ENCODE measurements at regions not wholly inside any gene's neighbourhood (a gene's known extent, or its start where the extent isn't known, plus 50 kb on each side); places are given as distances from the start of the nearest gene placed in this dataset.

DNA sequence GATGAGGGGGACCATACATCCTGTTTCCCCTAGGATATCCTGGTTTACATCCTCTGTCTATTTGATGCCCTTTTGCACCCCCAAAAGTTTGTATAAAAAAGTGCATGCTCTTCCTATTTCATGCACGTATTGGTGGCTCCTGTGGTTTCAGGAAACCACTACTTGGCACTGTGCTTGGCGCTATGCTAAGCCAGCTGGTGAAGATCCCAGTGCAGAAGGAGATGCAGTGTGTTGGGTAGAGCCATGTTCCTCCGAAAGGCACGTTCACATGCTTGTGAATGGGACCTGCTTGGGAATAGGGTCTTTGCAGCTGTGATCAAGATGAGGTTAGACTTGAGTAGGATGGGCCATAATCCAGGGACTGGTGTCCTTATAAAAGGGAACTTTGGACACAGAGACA lies 419.7 kb downstream of the GALR1 start:
- Mint-ChIP-seq H3K4me3 (no peak overlapping the region), H3K36me3 (ENCODE audit: low read depth) (no peaks in the 10 kb centered on the region), H3K27ac (no peak overlapping the region), H3K9me3 (ENCODE audit: insufficient read depth) (no peaks in the 10 kb centered on the region), H3K27me3 (ENCODE audit: low read depth) (peaks cover 3% of the 10 kb centered on the region), H3K4me1 (ENCODE audit: low read depth) (no peaks in the 10 kb centered on the region)
- ATAC-seq (no peak), DNase-seq (no peak)
- ChIA-PET CTCF (no interaction called here), POLR2A (no interaction called here)

DNA sequence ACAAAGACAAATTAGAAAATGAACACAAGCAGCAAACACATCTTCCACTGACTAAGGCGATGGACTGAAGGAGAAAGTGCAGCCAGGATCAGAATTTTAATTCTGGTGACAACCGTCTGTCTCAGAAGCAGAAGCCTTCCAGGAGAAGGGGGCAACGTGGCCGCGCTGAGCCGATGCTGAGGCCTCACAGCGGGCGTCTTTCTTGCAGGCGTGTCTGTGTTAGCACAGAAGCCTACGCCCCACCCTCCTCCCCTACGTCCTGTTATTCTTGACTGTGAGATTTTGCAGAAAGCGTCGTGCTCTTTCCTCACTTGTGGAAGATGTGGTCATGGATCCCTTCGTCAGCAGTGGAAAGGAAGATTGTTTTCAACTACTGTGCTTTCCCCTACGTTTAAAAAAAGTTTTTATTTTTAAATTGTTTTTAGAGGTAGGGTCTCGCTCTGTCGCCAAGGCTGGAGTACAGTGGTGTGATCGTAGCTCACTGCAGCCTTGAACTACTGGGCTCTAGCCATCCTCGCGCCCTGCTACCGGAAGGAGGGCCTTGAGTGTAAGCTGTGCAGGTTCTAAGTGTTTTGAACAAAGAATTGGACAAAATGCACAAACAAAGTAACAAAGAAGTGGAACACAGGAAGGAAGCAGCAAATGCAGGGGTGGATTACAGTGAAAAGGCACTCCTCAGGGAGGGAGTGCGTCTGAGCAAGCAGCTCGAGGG lies 422.0 kb downstream of the GALR1 start:
- no peaks in the 10 kb centered on the region for H3K4me1 Mint-ChIP-seq (ENCODE audit: low read depth)
- no peak overlapping the region for H3K4me3 Mint-ChIP-seq
- H3K27ac Mint-ChIP-seq = no peak overlapping the region
- DNase-seq = no peak
- ChIA-PET CTCF (no interaction called here), POLR2A (no interaction called here)
- peaks cover 3% of the 10 kb centered on the region for H3K27me3 Mint-ChIP-seq (ENCODE audit: low read depth)
- no peaks in the 10 kb centered on the region for H3K9me3 Mint-ChIP-seq (ENCODE audit: insufficient read depth)
- no peaks in the 10 kb centered on the region for H3K36me3 Mint-ChIP-seq (ENCODE audit: low read depth)
- no peak for ATAC-seq

DNA sequence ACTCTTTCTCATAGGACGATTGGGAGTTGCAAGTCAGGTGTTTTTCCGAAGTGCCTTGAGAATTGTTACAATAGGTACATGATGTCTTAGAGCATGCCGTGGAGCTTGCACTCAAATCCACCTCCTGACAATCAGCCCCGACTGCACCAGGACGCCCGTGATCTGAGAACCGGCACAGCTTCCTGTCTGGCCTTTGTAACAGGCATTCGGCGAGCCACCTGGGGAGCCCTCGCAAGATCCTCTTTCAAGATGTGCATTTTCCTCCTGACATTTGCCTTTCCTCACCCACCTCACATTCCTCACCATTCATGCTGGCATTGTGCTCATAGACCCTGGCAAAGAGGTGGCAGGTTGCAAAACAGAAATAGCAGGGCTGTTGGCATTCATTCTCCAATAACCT lies 427.3 kb downstream of the GALR1 start:
- DNase-seq (no peak), ATAC-seq (no peak)
- Mint-ChIP-seq H3K36me3 (ENCODE audit: low read depth) (no peaks in the 10 kb centered on the region), H3K4me3 (no peak overlapping the region), H3K27me3 (ENCODE audit: low read depth) (no peaks in the 10 kb centered on the region), H3K4me1 (ENCODE audit: low read depth) (no peaks in the 10 kb centered on the region), H3K27ac (no peak overlapping the region), H3K9me3 (ENCODE audit: insufficient read depth) (no peaks in the 10 kb centered on the region)
- ChIA-PET POLR2A (no interaction called here), CTCF (no interaction called here)

DNA sequence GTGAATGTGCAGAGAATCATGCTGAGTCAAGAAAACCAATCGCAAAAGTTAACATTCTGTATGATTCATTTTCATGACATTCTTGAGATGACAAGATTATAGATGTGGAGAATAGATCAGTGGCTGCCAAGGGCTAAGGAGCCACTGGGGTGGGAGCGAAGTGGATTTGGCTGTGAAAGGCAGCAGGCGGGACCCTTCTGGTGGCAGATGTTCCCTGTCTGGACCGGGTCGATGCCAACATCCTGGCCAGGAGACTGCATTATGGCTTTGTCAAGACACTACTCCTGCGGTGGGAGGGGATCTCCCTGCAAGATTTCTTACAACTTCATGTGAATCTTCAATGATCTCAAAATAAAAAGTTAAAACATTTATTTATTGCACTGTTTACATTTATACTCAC lies 427.9 kb downstream of the GALR1 start:
- Mint-ChIP-seq H3K27ac (no peak overlapping the region), H3K4me3 (no peak overlapping the region), H3K4me1 (ENCODE audit: low read depth) (no peaks in the 10 kb centered on the region), H3K9me3 (ENCODE audit: insufficient read depth) (no peaks in the 10 kb centered on the region), H3K27me3 (ENCODE audit: low read depth) (no peaks in the 10 kb centered on the region), H3K36me3 (ENCODE audit: low read depth) (no peaks in the 10 kb centered on the region)
- CTCF ChIA-PET = no interaction called here
- POLR2A ChIA-PET = no interaction called here
- DNase-seq (no peak), ATAC-seq (no peak)

DNA sequence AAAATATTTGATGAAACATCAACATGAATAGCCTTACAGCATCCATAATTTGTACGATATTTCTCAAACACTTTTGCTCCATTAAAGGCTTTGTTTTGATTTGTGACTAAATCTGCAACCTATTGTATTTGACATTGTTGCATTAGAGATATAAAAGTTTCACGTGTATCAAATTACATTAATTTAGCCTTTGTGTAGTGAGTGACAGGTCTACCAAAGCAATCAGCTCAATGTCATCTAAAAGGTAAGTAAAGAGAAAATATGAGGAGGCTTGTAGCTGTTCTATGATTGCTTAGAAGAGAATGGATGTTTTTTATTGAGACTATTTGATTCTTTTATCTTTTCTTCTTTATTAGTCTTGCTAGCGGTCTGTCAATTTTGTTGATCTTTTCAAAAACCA lies 430.2 kb downstream of the GALR1 start:
- H3K27me3 Mint-ChIP-seq (ENCODE audit: low read depth) = no peaks in the 10 kb centered on the region
- H3K4me1 Mint-ChIP-seq (ENCODE audit: low read depth) = no peaks in the 10 kb centered on the region
- H3K27ac Mint-ChIP-seq = no peak overlapping the region
- H3K4me3 Mint-ChIP-seq = no peak overlapping the region
- ChIA-PET POLR2A (no interaction called here), CTCF (no interaction called here)
- no peaks in the 10 kb centered on the region for H3K9me3 Mint-ChIP-seq (ENCODE audit: insufficient read depth)
- H3K36me3 Mint-ChIP-seq (ENCODE audit: low read depth) = no peaks in the 10 kb centered on the region
- DNase-seq = no peak
- ATAC-seq = no peak

DNA sequence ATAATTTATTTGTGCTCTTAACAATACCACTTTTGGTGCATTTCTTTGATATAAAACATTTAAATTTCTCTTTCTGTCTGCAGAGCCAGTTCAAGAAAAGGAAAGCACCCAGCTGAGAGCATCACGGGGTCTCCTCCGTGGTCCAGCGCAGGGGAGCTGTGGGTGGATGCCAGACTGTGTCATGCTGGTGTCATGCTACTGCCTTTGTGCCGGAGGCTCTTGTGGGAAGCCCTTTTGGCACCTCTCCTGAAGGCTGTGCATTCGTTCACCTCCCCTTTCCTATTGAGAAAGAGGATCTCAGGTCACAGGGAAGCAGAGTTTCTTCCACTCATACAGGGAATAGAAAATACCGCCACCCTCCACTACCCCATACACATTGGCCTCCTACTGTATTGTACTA lies 450.4 kb downstream of the GALR1 start:
- Mint-ChIP-seq H3K9me3 (ENCODE audit: insufficient read depth) (no peaks in the 10 kb centered on the region), H3K27ac (no peak overlapping the region), H3K27me3 (ENCODE audit: low read depth) (peaks cover 4% of the 10 kb centered on the region), H3K4me1 (ENCODE audit: low read depth) (no peaks in the 10 kb centered on the region), H3K4me3 (no peak overlapping the region), H3K36me3 (ENCODE audit: low read depth) (no peaks in the 10 kb centered on the region)
- POLR2A ChIA-PET = no interaction called here
- CTCF ChIA-PET = no interaction called here
- ATAC-seq = no peak
- DNase-seq = no peak

DNA sequence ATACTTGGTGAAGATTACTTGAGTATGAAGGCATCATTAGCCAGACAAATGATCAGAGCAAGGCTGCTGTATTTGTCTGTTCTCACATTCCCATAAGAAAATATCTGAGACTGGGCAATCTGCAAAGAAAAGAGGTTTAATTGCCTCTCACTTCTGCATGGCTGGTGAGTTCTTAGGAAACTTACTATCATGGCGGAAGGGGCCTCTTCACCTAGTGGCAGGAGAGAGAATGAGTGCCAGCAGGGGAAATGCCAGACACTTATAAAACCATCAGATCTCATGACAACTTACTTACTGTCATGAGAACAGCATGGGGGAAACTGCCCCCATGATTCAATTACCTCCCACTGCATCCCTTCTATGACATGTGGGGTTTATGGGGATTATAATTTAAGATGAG lies 452.3 kb downstream of the GALR1 start:
- ATAC-seq (no peak), DNase-seq (no peak)
- CTCF ChIA-PET = no interaction called here
- no peaks in the 10 kb centered on the region for H3K36me3 Mint-ChIP-seq (ENCODE audit: low read depth)
- peaks cover 4% of the 10 kb centered on the region for H3K27me3 Mint-ChIP-seq (ENCODE audit: low read depth)
- H3K9me3 Mint-ChIP-seq (ENCODE audit: insufficient read depth) = no peaks in the 10 kb centered on the region
- no peaks in the 10 kb centered on the region for H3K4me1 Mint-ChIP-seq (ENCODE audit: low read depth)
- no peak overlapping the region for H3K27ac Mint-ChIP-seq
- H3K4me3 Mint-ChIP-seq = no peak overlapping the region
- POLR2A ChIA-PET = interaction anchor here (0.6 kb wide), 1 partner anchor 792 kb away, joined by 3 read pairs; no protein-coding TSS in a partner anchor

DNA sequence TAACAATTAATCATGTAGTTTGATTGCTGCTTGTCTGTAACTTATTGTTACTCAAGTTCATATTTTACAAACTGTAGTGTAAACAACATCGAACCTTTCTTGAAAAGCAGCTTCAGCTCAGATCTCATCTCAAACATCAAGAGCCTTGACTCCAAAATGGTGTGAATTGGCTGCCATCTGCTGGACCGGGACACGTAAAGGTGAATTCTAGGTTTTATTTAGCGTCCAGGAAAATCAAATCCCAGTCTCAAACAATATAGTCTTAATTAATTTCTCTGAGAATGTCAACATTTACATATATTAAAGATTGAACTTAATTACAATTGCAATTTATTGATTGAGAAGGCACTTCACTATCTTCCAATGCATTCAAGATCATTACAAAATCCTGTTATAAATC lies 453.0 kb downstream of the GALR1 start:
- H3K4me3 Mint-ChIP-seq = no peak overlapping the region
- no peaks in the 10 kb centered on the region for H3K4me1 Mint-ChIP-seq (ENCODE audit: low read depth)
- POLR2A ChIA-PET = interaction anchor here (0.6 kb wide), 1 partner anchor 793 kb away, joined by 3 read pairs; no protein-coding TSS in a partner anchor
- peaks cover 4% of the 10 kb centered on the region for H3K27me3 Mint-ChIP-seq (ENCODE audit: low read depth)
- no peak overlapping the region for H3K27ac Mint-ChIP-seq
- no peaks in the 10 kb centered on the region for H3K36me3 Mint-ChIP-seq (ENCODE audit: low read depth)
- no peaks in the 10 kb centered on the region for H3K9me3 Mint-ChIP-seq (ENCODE audit: insufficient read depth)
- ATAC-seq (no peak), DNase-seq (peak; percentile 21)
- CTCF ChIA-PET = no interaction called here

DNA sequence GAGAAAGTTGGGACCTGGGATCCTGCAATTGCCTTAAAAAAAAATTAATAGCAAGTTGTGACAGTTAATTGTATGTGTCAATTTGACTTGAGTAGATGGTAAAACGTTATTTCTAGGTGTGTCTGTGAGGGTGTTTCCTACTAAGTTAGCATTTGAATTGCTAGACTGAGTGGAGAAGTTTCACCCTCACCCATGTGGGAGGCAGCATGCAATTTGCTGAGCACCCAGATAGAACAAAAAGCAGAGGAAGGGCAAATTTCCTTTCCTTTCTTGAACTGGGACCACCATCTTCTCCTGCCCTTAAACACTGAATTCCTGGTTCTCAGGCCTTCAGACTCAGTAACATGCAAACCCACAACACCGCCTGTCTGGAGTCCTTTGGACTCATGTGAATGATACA lies 455.7 kb downstream of the GALR1 start:
- POLR2A ChIA-PET = no interaction called here
- Mint-ChIP-seq H3K4me1 (ENCODE audit: low read depth) (no peaks in the 10 kb centered on the region), H3K27me3 (ENCODE audit: low read depth) (peaks cover 2% of the 10 kb centered on the region), H3K4me3 (no peak overlapping the region), H3K36me3 (ENCODE audit: low read depth) (no peaks in the 10 kb centered on the region), H3K27ac (no peak overlapping the region), H3K9me3 (ENCODE audit: insufficient read depth) (no peaks in the 10 kb centered on the region)
- no peak for DNase-seq
- no peak for ATAC-seq
- CTCF ChIA-PET = no interaction called here

DNA sequence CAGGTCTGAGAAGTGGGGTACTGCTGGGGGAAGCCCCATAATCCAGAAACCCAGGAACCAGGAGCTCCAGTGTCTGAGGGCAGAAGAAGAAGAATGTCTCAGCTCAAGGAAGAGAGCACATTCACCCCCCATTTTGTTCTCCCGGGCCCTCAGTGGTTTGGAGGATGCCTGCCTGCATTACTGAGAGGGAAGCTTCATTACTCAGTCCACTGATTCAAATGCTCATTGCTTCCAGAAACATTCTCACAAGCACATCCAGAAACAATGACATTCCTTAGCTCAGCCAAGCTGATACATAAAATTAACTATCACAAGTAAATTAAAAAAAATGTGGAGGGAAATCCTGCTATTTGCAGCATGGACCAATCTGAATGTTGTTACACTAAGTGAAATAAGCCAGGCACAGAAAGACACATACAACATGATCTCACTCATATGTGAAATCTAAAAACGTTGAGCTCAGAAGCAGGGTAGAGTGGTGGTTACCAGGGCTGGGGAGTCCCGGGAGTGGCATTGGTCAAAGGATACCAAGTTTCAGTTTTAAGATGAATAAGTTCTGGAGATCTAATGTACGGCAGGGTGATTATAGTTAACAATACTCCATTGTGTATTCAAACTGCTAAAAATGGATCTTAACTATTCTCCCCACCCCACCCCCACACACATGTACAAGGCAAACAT lies 459.3 kb downstream of the GALR1 start:
- ChIA-PET CTCF (no interaction called here), POLR2A (no interaction called here)
- Mint-ChIP-seq H3K27ac (no peak overlapping the region), H3K27me3 (ENCODE audit: low read depth) (peaks cover 7% of the 10 kb centered on the region), H3K9me3 (ENCODE audit: insufficient read depth) (no peaks in the 10 kb centered on the region), H3K4me1 (ENCODE audit: low read depth) (no peaks in the 10 kb centered on the region), H3K4me3 (no peak overlapping the region), H3K36me3 (ENCODE audit: low read depth) (no peaks in the 10 kb centered on the region)
- DNase-seq (no peak), ATAC-seq (no peak)

DNA sequence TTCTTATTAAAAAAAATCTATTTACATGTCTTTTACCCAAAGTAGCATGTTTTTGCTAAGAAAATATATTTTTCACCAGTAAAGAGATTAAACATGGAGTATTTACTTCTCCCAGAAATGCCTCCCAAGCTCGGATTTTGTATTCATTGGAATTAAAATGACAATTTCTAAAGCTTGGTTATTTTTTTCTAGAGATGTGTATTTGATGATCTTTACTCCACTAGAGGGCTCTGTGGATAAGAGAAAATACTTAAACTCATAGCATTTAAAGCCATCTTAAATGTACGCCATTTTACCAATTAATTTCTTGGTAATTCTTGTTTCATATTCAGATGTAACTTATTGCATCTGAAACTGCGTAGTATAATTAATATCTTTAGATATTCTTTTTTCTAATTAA lies 461.4 kb downstream of the GALR1 start:
- POLR2A ChIA-PET = no interaction called here
- H3K27me3 Mint-ChIP-seq (ENCODE audit: low read depth) = peaks cover 7% of the 10 kb centered on the region
- no peaks in the 10 kb centered on the region for H3K9me3 Mint-ChIP-seq (ENCODE audit: insufficient read depth)
- ATAC-seq (no peak), DNase-seq (no peak)
- no peaks in the 10 kb centered on the region for H3K4me1 Mint-ChIP-seq (ENCODE audit: low read depth)
- no peaks in the 10 kb centered on the region for H3K36me3 Mint-ChIP-seq (ENCODE audit: low read depth)
- H3K4me3 Mint-ChIP-seq = no peak overlapping the region
- CTCF ChIA-PET = no interaction called here
- no peak overlapping the region for H3K27ac Mint-ChIP-seq

DNA sequence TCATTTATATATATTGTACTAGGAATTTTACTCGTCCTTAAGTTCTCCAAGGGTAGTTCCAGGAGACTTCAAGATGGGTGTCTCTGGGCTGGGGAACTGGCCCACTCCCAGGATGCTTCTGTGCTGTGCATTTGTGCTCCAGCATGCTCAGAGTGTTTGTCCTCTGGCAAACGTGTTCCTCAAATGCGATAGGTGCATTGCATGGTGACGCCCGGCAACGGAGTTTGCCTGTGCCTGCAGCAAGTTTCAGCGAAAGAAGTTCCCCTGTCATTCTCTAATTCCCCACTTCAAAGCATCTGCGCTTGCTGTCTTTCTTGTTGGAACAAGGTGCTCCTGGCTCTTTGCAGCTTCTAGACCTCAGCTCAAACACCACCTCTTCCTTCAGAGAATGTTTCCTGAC lies 465.1 kb downstream of the GALR1 start:
- POLR2A ChIA-PET = no interaction called here
- CTCF ChIA-PET = no interaction called here
- H3K27ac Mint-ChIP-seq = no peak overlapping the region

DNA sequence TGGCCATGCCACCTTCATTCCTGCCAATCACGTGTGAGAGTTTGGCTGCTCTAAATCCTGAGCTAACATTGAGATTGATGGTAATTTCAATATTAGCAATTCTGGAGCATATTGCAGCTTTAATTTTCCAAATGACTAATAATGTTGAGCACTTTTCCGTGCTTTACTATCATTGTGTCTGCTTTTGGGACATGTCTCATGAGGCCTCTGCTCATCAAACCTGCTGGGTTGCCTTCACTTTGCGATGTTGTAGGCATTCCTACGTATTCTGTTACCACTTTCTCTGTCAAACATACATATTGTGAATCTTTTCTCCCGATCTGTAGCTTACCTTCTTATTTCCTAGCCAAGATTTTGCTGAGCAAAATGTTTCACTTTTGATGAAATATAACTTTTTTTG lies 466.6 kb downstream of the GALR1 start:
- no peak overlapping the region for H3K4me3 Mint-ChIP-seq
- ChIA-PET POLR2A (no interaction called here), CTCF (no interaction called here)
- no peaks in the 10 kb centered on the region for H3K4me1 Mint-ChIP-seq (ENCODE audit: low read depth)
- DNase-seq (no peak), ATAC-seq (no peak)
- peaks cover 7% of the 10 kb centered on the region for H3K27me3 Mint-ChIP-seq (ENCODE audit: low read depth)
- H3K9me3 Mint-ChIP-seq (ENCODE audit: insufficient read depth) = no peaks in the 10 kb centered on the region
- no peaks in the 10 kb centered on the region for H3K36me3 Mint-ChIP-seq (ENCODE audit: low read depth)
- no peak overlapping the region for H3K27ac Mint-ChIP-seq

More for the DNA sequence above, 465.1 kb downstream of the GALR1 start:
- H3K4me3 Mint-ChIP-seq = no peak overlapping the region
- no peak for DNase-seq
- H3K4me1 Mint-ChIP-seq (ENCODE audit: low read depth) = no peaks in the 10 kb centered on the region
- peaks cover 7% of the 10 kb centered on the region for H3K27me3 Mint-ChIP-seq (ENCODE audit: low read depth)
- no peaks in the 10 kb centered on the region for H3K9me3 Mint-ChIP-seq (ENCODE audit: insufficient read depth)
- no peak for ATAC-seq
- no peaks in the 10 kb centered on the region for H3K36me3 Mint-ChIP-seq (ENCODE audit: low read depth)

Data from activated CD8-positive, alpha-beta T cell treated with anti-CD3 and anti-CD28 coated beads, Interleukin-2, amount 10 ng/mL, durations not matched to agents 7 days and 5 days (primary cell).